T-helper 2 cell (primary cell): ENCODE measurements at regions not wholly inside any gene's neighbourhood (a gene's known extent, or its start where the extent isn't known, plus 50 kb on each side); places are given as distances from the start of the nearest gene placed in this dataset.
"Not testable (repeated sequence)": the region's sequence is repeated elsewhere in the genome, so short reads cannot be mapped to it uniquely, and the experiment has no call there.

Experiments
- DNase-seq, 5 experiments: peaks; one replicate each; pipeline versions ENCODE4 v3.0.0 to v3.0.0-alpha.2; 2012 to 2022

DNA sequence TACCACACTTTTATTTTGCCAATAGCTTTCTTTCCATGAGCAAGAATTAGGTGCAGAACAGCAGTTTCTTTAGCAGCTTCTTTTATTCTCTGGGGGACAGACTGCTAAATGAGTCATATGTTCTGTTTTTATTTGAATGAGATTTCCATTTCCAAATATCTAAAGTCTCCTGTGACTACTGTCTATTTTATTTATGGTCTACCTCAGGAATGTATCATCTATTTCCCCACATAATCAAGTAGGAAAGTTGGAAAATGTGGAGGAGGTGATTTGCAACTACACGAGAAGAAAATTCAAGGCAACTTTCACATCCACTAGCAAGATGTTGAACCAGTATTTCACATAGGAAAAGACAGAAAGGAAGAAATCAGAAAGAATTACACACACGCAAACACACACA lies 139.9 kb upstream of the MEX3C start:
- DNase-seq: no peak

GRCh38 chr18:51339856-51340255 lies 142.4 kb upstream of the MEX3C start:
- no peak for DNase-seq

DNA sequence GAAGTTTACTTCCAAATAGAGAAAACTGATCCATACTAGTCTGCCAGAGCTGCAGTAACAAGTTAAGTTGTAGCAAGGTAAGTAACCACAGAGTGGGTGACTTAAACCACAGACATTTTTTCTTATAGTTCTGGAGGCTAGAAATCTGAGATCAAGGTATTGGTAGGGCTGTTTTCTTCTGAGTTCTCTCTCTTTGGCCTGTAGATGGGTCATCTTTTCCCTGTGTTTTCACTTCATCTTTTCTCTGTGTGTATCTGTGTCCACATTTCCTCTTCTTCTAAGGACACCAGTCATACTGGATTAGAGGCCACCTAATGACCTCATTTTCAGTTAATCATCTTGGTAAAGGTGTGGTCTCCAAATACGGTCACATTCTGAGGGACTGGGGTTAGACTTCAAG lies 142.9 kb upstream of the MEX3C start:
- no peak for DNase-seq

- DNase-seq: no peak
These were observed 145.3 kb upstream of the MEX3C start for GRCh38 chr18:51342815-51343214.

- no peak for DNase-seq
These were observed 148.4 kb upstream of the MEX3C start for GRCh38 chr18:51345848-51346391.

- no peak for DNase-seq
These were observed 148.9 kb upstream of the MEX3C start for GRCh38 chr18:51346404-51346803.

GRCh38 chr18:51350081-51350480 lies 152.6 kb upstream of the MEX3C start:
- no peak for DNase-seq

DNA sequence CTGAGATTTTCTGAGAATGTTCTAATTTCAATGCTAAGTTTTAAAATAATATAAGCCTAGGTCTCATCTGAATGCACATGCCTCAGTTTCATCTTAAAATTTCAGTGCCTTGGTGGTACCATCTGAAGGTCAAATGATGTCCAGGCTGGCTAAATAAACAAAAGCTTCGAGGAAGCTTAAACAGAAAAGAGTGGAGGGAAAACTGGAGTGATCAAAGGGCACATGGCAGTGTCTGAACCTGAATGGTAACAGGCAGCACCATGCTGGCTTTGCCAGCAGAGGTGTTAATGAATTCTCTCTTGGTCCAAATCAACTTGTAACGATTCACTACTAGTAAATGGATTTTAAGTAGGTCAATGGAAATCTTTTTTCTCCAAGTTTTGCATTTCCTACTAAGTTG lies 158.4 kb upstream of the MEX3C start:
- no peak for DNase-seq

- not testable (repeated sequence) for DNase-seq
These were observed 162.8 kb upstream of the MEX3C start for GRCh38 chr18:51360301-51360700.

GRCh38 chr18:51361130-51361860 lies 163.8 kb upstream of the MEX3C start:
- DNase-seq: peak in 1 of 5 experiments; percentile 2

- DNase-seq: no peak
These were observed 165.9 kb upstream of the MEX3C start for GRCh38 chr18:51363384-51363783.

DNA sequence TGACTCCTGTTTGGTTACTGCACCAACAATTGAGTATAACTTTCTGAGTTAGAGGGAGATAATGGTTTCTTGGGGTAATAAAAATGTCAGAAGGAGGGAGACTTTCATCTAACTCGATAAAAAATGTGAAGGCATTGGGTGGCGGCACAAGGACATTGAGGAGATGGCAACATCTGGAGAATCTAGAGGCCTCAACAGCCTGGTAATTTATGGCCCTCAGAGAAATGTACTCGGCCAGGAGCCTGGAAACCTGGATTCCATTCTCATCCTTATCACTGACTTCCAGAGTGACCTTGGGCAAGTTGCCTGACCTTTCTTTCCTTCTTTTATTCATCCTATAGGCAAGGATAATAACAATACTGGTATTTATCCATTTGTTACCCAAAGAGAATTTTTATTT lies 173.5 kb upstream of the MEX3C start:
- no peak for DNase-seq

- no peak for DNase-seq
These were observed 174.4 kb upstream of the MEX3C start for GRCh38 chr18:51371929-51372328.

GRCh38 chr18:51382081-51382480 lies 184.6 kb upstream of the MEX3C start:
- no peak for DNase-seq

GRCh38 chr18:51383116-51383515 lies 185.6 kb upstream of the MEX3C start:
- DNase-seq: no peak

- DNase-seq: no peak
These were observed 186.2 kb upstream of the MEX3C start for GRCh38 chr18:51383711-51384110.

DNA sequence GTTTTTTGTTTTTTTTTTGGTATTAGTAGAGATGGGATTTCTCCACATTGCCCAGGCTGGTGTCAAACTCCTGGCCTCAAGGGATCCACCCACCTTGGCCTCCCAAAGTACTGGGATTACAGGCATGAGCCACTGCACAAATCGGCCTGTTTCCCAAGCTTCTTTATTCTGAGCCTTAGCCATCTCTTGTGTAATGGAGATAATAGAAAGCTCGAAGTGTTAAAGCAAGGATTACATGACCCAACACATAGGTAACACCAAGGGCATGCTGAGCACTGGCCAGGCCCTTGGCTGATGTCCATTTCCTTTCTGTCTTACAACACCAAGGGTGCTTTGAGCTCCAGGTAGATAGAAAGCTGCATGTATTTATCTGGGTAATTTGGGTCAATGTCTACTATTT lies 187.8 kb upstream of the MEX3C start:
- no peak for DNase-seq

- DNase-seq: peak in 1 of 5 experiments; percentile 8
These were observed 193.2 kb upstream of the MEX3C start for GRCh38 chr18:51390702-51391101.

DNA sequence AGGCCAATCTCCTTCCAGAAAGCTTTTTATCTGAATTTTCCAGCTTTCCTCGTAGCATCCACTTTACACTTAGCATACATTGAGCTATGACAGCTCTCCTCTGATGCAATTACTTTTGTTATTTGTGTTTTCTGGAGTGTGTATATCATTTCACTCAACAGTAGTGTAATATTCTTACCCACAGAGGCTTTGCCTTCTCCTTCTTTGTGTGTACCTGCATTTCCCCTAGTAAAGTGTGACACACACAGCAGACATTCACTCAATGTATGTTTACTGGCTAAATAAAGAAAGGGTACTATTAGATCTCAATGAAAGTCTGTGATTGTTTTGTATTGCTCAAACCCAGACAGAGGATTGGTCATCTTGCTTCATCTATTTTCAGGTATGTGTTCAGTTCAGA lies 193.7 kb upstream of the MEX3C start:
- no peak for DNase-seq

GRCh38 chr18:51391731-51392130 lies 194.2 kb upstream of the MEX3C start:
- DNase-seq: no peak

DNA sequence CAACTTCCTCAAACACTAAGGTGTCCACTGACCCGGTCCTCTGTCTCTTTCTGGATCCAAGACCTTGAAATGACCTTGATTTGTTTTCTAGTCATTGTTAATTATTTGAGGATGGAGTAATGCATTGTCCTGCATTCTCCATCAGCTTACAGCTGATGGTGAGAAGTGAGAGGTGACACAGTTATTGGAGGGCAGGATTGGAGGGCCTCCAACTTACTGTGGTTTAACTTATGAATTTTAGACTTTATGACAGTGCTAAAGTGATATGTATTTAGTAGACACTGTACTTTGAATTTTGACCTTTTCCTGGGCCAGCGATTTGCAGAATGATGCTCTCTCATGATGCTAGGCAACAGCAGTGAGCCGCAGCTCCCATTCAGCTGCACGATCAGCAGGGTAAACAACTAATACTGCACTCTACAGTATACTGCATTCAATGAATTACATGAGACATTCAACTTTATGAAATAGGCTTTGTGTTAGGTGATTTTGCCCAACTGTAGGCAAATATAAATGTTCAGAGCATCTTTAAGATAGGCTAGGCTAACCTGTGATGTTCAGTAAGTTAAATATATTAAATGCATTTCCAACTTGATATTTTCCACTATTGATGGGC lies 200.0 kb upstream of the MEX3C start:
- DNase-seq: no peak

- DNase-seq: no peak
These were observed 200.6 kb upstream of the MEX3C start for GRCh38 chr18:51398104-51398503.

- no peak for DNase-seq
These were observed 202.1 kb upstream of the MEX3C start for GRCh38 chr18:51399491-51400122.

- no peak for DNase-seq
These were observed 203.2 kb upstream of the MEX3C start for GRCh38 chr18:51400721-51401120.
